AG09319 (cell line): ENCODE measurements at regions not wholly inside any gene's neighbourhood (a gene's known extent, or its start where the extent isn't known, plus 50 kb on each side); places are given as distances from the start of the nearest gene placed in this dataset.

Experiments used
- DNase-seq: peaks from one replicate; pipeline ENCODE4 v3.0.0-alpha.2; 2010; ENCODE audit warnings: low read depth; ENCODE audit errors: extremely low read depth
- CTCF ChIP-seq: IDR thresholded peaks from 2 replicates; pipeline ENCODE4 v1.5.1; 2011; ENCODE audit warnings: low read depth, mild to moderate bottlenecking, inconsistent platforms, low read length, moderate library complexity

GRCh38 chr3:11089931-11090330 lies 64.4 kb upstream of the HRH1 start:
- TF ChIP-seq CTCF, result no peak

GRCh38 chr3:11090551-11090950 lies 63.7 kb upstream of the HRH1 start:
- TF ChIP-seq CTCF, result no peak
- no peak for DNase-seq

More at GRCh38 chr3:11089931-11090330, 64.4 kb upstream of the HRH1 start:
- DNase-seq, result no peak

- DNase-seq, result no peak
- TF ChIP-seq CTCF, result no peak
These were observed 63.2 kb upstream of the HRH1 start for GRCh38 chr3:11091088-11091590.

GRCh38 chr3:11091791-11092190 lies 62.5 kb upstream of the HRH1 start:
- TF ChIP-seq CTCF, result no peak
- DNase-seq, result no peak

- no peak for TF ChIP-seq CTCF
- no peak for DNase-seq
These were observed 60.4 kb upstream of the HRH1 start for GRCh38 chr3:11093823-11094340.

- DNase-seq, result no peak
- TF ChIP-seq CTCF, result peak; percentile 18
These were observed 58.4 kb upstream of the HRH1 start for GRCh38 chr3:11095932-11096265.

- DNase-seq, result peak; percentile 31
- TF ChIP-seq CTCF, result no peak
These were observed 57.8 kb upstream of the HRH1 start for GRCh38 chr3:11096266-11097139.
